H1 (cell line): ENCODE measurements at regions not wholly inside any gene's neighbourhood (a gene's known extent, or its start where the extent isn't known, plus 50 kb on each side); places are given as distances from the start of the nearest gene placed in this dataset.

Experiments used
- CREB1 ChIP-seq: IDR thresholded peaks from 2 replicates; pipeline ENCODE4 v1.6.1; 2012; ENCODE audit warnings: inconsistent platforms
- TEAD4 ChIP-seq: IDR thresholded peaks from 2 replicates; pipeline ENCODE4 v1.6.1; 2012; ENCODE audit warnings: low read depth, low read length, inconsistent platforms, mixed read lengths

- TF ChIP-seq TEAD4 (no peak), CREB1 (no peak)
- TF ChIP-seq, all 59 proteins: peak for 0
Measured at GRCh38 chr20:48531505-48531904, 296.3 kb downstream of the PREX1 start (continued).
